MM.1S (cell line): ENCODE measurements at regions not wholly inside any gene's neighbourhood (a gene's known extent, or its start where the extent isn't known, plus 50 kb on each side); places are given as distances from the start of the nearest gene placed in this dataset.

Experiments used
- CTCF ChIP-seq: fragments of 300-600 bp; sonication (generic); IDR thresholded peaks from 2 replicates; pipeline ENCODE4 v1.5.1; 2016; ENCODE audit warnings: antibody characterized with exemption, low read length, mixed read lengths
- EZH2 ChIP-seq: fragments of 300-600 bp; sonication (generic); optimal IDR thresholded peaks from 2 replicates; pipeline ENCODE3; 2017; ENCODE audit warnings: low read depth, mild to moderate bottlenecking, antibody characterized with exemption, low read length, mixed read lengths
- EZH2phosphoT487 ChIP-seq: fragments of 300-600 bp; sonication (generic); IDR thresholded peaks from 2 replicates; pipeline ENCODE4 v1.6.1; 2018; ENCODE audit warnings: antibody characterized with exemption, low read length

GRCh38 chr9:87227456-87227855, 270.2 kb upstream of the DAPK1 start:
- TF ChIP-seq CTCF = no peak
- no peak for TF ChIP-seq EZH2phosphoT487
- TF ChIP-seq EZH2 = no peak
